Bronchial epithelial cell (primary cell): ENCODE measurements at regions not wholly inside any gene's neighbourhood (a gene's known extent, or its start where the extent isn't known, plus 50 kb on each side); places are given as distances from the start of the nearest gene placed in this dataset.

Experiments
- DNase-seq: peaks from one replicate; pipeline ENCODE4 v3.0.0-alpha.2; 2010; ENCODE audit warnings: low read depth
- FAIRE-seq: peaks from 2 replicates; lab custom pipeline; 2011; peaks lifted over from hg19 to GRCh38; lab: Jason Lieb, UNC
- H3K27me3 ChIP-seq: 2 replicates; pipeline ENCODE4 v1.5.1; 2011; ENCODE audit warnings: low read length; ENCODE audit not compliant: control insufficient read depth, insufficient read depth
- H3K36me3 ChIP-seq: 2 replicates; pipeline ENCODE4 v1.5.1; 2011; ENCODE audit warnings: low read length; ENCODE audit not compliant: control insufficient read depth, insufficient read depth
- H3K4me3 ChIP-seq: 2 replicates; pipeline ENCODE4 v1.5.1; 2011; ENCODE audit warnings: mild to moderate bottlenecking, low read depth, low read length, control low read depth
- CTCF ChIP-seq: IDR thresholded peaks from 2 replicates; pipeline ENCODE4 v1.5.1; 2011; ENCODE audit warnings: mild to moderate bottlenecking, moderate library complexity, low read length, control low read depth, inconsistent platforms; ENCODE audit not compliant: insufficient read depth, severe bottlenecking

- FAIRE-seq = no peak
- H3K4me3 ChIP-seq = no peak overlapping the region
- H3K36me3 ChIP-seq = no peaks in the 10 kb centered on the region
- no peak for DNase-seq
- no peaks in the 10 kb centered on the region for H3K27me3 ChIP-seq
- no peak for TF ChIP-seq CTCF
Observed at GRCh38 chr14:25800841-25801240, 750.9 kb upstream of the STXBP6 start.

- Histone ChIP-seq H3K36me3 (no peaks in the 10 kb centered on the region), H3K4me3 (no peak overlapping the region), H3K27me3 (no peaks in the 10 kb centered on the region)
- DNase-seq (no peak), FAIRE-seq (no peak)
- no peak for TF ChIP-seq CTCF
Observed at GRCh38 chr14:25788252-25788651, 738.3 kb upstream of the STXBP6 start.

- no peak overlapping the region for H3K4me3 ChIP-seq
- no peak for TF ChIP-seq CTCF
- FAIRE-seq = no peak
- no peaks in the 10 kb centered on the region for H3K27me3 ChIP-seq
- no peaks in the 10 kb centered on the region for H3K36me3 ChIP-seq
- no peak for DNase-seq
Observed at GRCh38 chr14:25765909-25766308, 716.0 kb upstream of the STXBP6 start.

GRCh38 chr14:25759920-25760655 is 710.1 kb upstream of the STXBP6 start:
- no peak for TF ChIP-seq CTCF
- Histone ChIP-seq H3K27me3 (no peaks in the 10 kb centered on the region), H3K4me3 (no peak overlapping the region), H3K36me3 (no peaks in the 10 kb centered on the region)
- DNase-seq = no peak
- FAIRE-seq = no peak

- Histone ChIP-seq H3K36me3 (no peaks in the 10 kb centered on the region), H3K4me3 (no peak overlapping the region), H3K27me3 (no peaks in the 10 kb centered on the region)
- TF ChIP-seq CTCF = no peak
- DNase-seq = no peak
- FAIRE-seq = no peak
Observed at GRCh38 chr14:25759256-25759655, 709.3 kb upstream of the STXBP6 start.

- no peaks in the 10 kb centered on the region for H3K27me3 ChIP-seq
- FAIRE-seq (no peak), DNase-seq (no peak)
- no peak overlapping the region for H3K4me3 ChIP-seq
- no peak for TF ChIP-seq CTCF
- no peaks in the 10 kb centered on the region for H3K36me3 ChIP-seq
Observed at GRCh38 chr14:25757364-25757763, 707.4 kb upstream of the STXBP6 start.
